ENCODE measurements at regions not wholly inside any gene's neighbourhood (a gene's known extent, or its start where the extent isn't known, plus 50 kb on each side); places are given as distances from the start of the nearest gene placed in this dataset.

DNA sequence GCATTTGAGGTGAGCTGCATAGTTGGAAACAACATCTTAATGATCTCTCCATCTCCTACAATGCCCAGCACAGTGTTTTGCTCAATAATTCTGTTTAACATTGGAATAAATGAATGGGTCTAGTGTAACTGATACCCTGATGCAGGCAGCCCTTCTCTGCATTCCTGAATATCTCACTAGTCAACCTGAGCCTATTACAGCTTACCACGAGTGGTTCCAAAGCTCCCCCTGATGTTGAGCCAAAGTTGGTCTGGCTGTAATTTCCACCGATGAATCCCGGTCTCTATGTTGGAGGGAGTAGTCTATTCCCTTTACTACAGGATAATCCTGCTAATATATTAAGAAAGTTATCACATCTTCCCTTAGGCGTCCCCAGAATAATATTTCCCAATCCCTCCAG is 63.8 kb downstream of the ZBTB18 start:
- Histone ChIP-seq H3K27ac (no peak overlapping the region), H3K4me1 (no peaks in the 10 kb centered on the region), H3K27me3 (no peaks in the 10 kb centered on the region), H3K9me3 (no peaks in the 10 kb centered on the region), H3K36me3 (no peaks in the 10 kb centered on the region), H3K4me3 (no peak overlapping the region)
- TF ChIP-seq, protein P1, sequence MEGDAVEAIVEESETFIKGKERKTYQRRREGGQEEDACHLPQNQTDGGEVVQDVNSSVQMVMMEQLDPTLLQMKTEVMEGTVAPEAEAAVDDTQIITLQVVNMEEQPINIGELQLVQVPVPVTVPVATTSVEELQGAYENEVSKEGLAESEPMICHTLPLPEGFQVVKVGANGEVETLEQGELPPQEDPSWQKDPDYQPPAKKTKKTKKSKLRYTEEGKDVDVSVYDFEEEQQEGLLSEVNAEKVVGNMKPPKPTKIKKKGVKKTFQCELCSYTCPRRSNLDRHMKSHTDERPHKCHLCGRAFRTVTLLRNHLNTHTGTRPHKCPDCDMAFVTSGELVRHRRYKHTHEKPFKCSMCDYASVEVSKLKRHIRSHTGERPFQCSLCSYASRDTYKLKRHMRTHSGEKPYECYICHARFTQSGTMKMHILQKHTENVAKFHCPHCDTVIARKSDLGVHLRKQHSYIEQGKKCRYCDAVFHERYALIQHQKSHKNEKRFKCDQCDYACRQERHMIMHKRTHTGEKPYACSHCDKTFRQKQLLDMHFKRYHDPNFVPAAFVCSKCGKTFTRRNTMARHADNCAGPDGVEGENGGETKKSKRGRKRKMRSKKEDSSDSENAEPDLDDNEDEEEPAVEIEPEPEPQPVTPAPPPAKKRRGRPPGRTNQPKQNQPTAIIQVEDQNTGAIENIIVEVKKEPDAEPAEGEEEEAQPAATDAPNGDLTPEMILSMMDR (IDR thresholded peaks at IDR 0.05), result no peak
- intact Hi-C loops (cut with DNase I), result no loop called here
- no peak for ATAC-seq
- no peak for DNase-seq

DNA sequence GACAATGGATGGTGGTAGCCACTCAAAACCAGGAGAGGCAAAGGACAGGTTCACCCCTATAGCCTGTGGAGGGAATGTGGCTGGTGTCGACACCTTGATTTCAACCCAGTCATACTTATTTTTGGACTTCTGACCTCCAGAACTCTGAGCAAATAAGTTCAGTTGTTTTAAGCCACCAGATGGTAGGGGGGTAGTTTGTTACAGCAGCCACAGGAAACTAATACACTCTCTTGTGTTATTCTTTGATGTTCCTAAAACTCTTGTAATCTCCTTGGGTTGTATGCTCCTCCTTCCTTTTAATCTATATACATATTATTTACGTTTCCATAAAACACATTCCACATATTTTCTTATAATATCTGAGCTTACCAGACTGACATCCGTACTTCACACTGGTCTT is 65.9 kb downstream of the ZBTB18 start:
- intact Hi-C loops (cut with DNase I), result no loop called here
- Histone ChIP-seq H3K9me3 (no peaks in the 10 kb centered on the region), H3K27ac (no peak overlapping the region), H3K36me3 (no peaks in the 10 kb centered on the region), H3K27me3 (no peaks in the 10 kb centered on the region), H3K4me3 (no peak overlapping the region), H3K4me1 (no peaks in the 10 kb centered on the region)
- DNase-seq (no peak), ATAC-seq (no peak)
- TF ChIP-seq, protein P1 (IDR thresholded peaks at IDR 0.05), result no peak

DNA sequence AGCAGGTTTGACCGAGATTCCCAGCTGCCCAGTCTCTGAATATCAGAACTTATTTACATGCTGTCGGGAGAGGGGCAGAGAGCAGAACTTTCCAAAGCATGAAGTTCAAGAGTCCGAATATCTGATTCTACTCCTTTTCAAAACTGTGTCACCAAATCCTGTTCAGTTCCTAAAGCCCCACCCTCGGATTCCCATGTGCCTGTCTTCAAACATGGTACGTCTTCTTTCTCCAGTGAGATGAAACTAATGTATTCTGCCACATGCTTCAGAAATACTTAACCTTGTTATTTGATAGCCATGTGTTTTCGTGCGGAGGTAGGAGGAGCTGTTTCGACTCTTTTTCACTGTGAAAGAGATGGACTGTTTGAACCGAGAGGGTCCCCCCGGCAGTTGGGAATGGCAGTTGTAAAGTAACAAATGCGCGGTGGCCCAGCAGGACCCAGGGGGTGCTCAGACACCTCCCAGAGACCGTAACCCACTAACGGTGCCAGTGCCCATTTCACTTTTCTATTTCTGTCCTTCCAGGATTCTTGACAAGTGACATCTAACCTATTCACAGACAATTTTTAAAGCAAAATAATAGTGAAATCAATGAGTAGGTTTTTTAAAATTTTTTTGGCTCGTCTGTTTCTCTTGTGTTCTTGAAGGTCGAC is 67.2 kb downstream of the ZBTB18 start:
- no peaks in the 10 kb centered on the region for H3K9me3 ChIP-seq
- no peak overlapping the region for H3K4me3 ChIP-seq
- TF ChIP-seq, protein P1 (IDR thresholded peaks at IDR 0.05), result no peak
- no peaks in the 10 kb centered on the region for H3K36me3 ChIP-seq
- intact Hi-C loops (cut with DNase I), result no loop called here
- ATAC-seq (no peak), DNase-seq (no peak)
- H3K27ac ChIP-seq, result no peak overlapping the region
- no peaks in the 10 kb centered on the region for H3K4me1 ChIP-seq
- no peaks in the 10 kb centered on the region for H3K27me3 ChIP-seq

DNA sequence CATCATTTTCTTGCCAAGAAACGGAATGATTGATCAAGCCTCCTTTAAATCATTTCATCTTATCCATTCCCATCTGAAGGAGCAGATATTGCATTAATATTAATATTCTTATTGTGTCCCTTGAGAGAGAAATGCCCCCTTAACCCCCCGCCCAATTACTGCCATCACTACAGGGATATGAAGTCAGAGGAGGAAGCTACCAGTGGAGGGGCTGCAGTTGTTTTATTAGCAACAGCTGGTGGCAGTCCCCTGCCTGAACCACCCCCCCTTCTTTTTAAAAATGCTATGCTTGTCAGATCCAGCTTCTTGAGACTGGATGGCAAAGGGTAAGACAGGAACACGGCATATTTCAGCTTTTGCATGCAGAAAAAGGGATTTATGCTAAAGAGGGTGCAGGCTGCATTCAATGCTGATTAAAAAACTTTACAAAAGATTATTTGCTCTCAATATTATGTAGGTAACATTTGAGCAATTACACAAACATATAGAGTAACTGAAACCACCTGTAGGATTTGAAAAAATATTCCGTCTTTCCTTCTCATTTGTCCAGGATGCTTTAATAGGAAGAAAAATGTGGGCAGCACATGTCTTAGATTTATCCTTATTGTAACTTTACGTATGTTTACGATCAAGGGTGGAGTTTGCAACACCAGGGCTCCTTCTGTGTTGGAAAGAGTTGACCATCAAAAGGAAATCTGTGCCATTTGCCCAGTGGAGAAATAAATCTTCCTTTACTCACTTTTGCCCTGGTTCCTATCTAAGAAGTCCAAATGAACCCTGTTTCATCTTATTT is 77.7 kb downstream of the ZBTB18 start:
- DNase-seq (no peak), ATAC-seq (no peak)
- no peak overlapping the region for H3K27ac ChIP-seq
- no peaks in the 10 kb centered on the region for H3K36me3 ChIP-seq
- TF ChIP-seq, protein P1 (IDR thresholded peaks at IDR 0.05), result no peak
- intact Hi-C loops (cut with DNase I), result no loop called here
- no peaks in the 10 kb centered on the region for H3K9me3 ChIP-seq
- H3K4me1 ChIP-seq, result no peaks in the 10 kb centered on the region
- no peaks in the 10 kb centered on the region for H3K27me3 ChIP-seq
- H3K4me3 ChIP-seq, result no peak overlapping the region

DNA sequence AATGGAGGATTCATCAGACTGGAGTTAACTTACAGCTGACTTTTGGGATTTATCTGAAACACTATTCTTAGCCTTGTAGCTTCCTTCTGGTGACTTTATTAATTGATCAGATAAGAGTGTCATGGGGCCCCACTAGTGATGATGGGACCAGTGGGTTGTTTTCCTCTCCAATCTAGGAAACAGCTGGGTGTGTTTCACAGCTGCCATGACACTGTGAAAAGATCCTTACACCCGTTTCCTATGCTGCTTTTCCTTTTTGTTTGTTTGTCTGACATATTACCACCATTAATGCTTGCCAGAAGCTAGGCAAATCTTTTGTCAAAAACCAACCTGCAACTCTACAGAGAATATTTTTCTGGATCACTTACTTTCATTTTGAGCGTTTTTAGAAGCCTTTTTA is 86.2 kb downstream of the ZBTB18 start:
- TF ChIP-seq, protein P1 (IDR thresholded peaks at IDR 0.05), result no peak
- no peak overlapping the region for H3K4me3 ChIP-seq

More for the DNA sequence above, 86.2 kb downstream of the ZBTB18 start:
- no peaks in the 10 kb centered on the region for H3K36me3 ChIP-seq
- no peak overlapping the region for H3K27ac ChIP-seq
- ATAC-seq, result no peak
- intact Hi-C loops (cut with DNase I), result no loop called here
- DNase-seq, result no peak
- no peaks in the 10 kb centered on the region for H3K9me3 ChIP-seq
- H3K27me3 ChIP-seq, result no peaks in the 10 kb centered on the region
- H3K4me1 ChIP-seq, result no peaks in the 10 kb centered on the region

All from upper lobe of right lung (tissue), 1 donor.